HEK293T (cell line): ENCODE measurements at regions not wholly inside any gene's neighbourhood (a gene's known extent, or its start where the extent isn't known, plus 50 kb on each side); places are given as distances from the start of the nearest gene placed in this dataset.

ENCODE experiments used
- BHLHE40 ChIP-seq: fragments of 450-650 bp; IDR thresholded peaks from 2 replicates; pipeline ENCODE4 v1.6.1; 2016; ENCODE audit warnings: mild to moderate bottlenecking, moderate library complexity, borderline replicate concordance
- HDGF ChIP-seq: fragments of 450-650 bp; IDR thresholded peaks from 2 replicates; pipeline ENCODE4 v1.6.1; 2017; ENCODE audit warnings: antibody characterized with exemption, borderline replicate concordance
- LEF1 ChIP-seq: fragments of 450-650 bp; IDR thresholded peaks from 2 replicates; pipeline ENCODE4 v1.6.1; 2017; ENCODE audit warnings: mild to moderate bottlenecking, borderline replicate concordance
- SP1 ChIP-seq: fragments of 450-650 bp; IDR thresholded peaks from 2 replicates; pipeline ENCODE4 v1.6.1; 2017
- ZNF384 ChIP-seq: fragments of 450-650 bp; IDR thresholded peaks from 2 replicates; pipeline ENCODE4 v1.6.1; 2016
- TF ChIP-seq, protein P1 (sequence below): fragments of 450-650 bp; IDR thresholded peaks from 2 replicates; pipeline ENCODE4 v1.6.1; 2016

- TF ChIP-seq ZNF384 (no peak), SP1 (no peak), BHLHE40 (no peak), LEF1 (no peak), HDGF (no peak)
- TF ChIP-seq, protein P1, sequence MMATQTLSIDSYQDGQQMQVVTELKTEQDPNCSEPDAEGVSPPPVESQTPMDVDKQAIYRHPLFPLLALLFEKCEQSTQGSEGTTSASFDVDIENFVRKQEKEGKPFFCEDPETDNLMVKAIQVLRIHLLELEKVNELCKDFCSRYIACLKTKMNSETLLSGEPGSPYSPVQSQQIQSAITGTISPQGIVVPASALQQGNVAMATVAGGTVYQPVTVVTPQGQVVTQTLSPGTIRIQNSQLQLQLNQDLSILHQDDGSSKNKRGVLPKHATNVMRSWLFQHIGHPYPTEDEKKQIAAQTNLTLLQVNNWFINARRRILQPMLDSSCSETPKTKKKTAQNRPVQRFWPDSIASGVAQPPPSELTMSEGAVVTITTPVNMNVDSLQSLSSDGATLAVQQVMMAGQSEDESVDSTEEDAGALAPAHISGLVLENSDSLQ: no peak
Observed at GRCh38 chr1:218942431-218942830, 231.2 kb upstream of the LYPLAL1 start.
